Duodenal mucosa (tissue), 2 donors: ENCODE measurements at regions not wholly inside any gene's neighbourhood (a gene's known extent, or its start where the extent isn't known, plus 50 kb on each side); places are given as distances from the start of the nearest gene placed in this dataset.

Experiments used
- H3K27ac ChIP-seq: one replicate; pipeline ENCODE4 v1.7.0; 2013; ENCODE audit warnings: low read depth, low read length
- H3K27me3 ChIP-seq, 2 donors: one replicate each; pipeline ENCODE4 v1.7.0; 2013; ENCODE audit warnings: low read length in 2 of 2, control low read depth in 1 of 2; ENCODE audit not compliant: insufficient read depth in 2 of 2, control insufficient read depth in 1 of 2
- H3K36me3 ChIP-seq, 2 donors: one replicate each; pipeline ENCODE4 v1.7.0; 2013; ENCODE audit warnings: low read length in 2 of 2, control low read depth in 1 of 2; ENCODE audit not compliant: insufficient read depth in 2 of 2, control insufficient read depth in 1 of 2
- H3K4me1 ChIP-seq, 2 donors: one replicate each; pipeline ENCODE4 v1.7.0; 2013; ENCODE audit warnings: low read length in 2 of 2, control low read depth in 1 of 2; ENCODE audit not compliant: insufficient read depth in 2 of 2, control insufficient read depth in 1 of 2
- H3K4me3 ChIP-seq, 2 donors: one replicate each; pipeline ENCODE4 v1.7.0; 2013; ENCODE audit warnings: low read length in 2 of 2, low read depth in 1 of 2
- H3K9ac ChIP-seq, 2 donors: one replicate each; pipeline ENCODE4 v1.7.0; 2013; ENCODE audit warnings: low read length in 2 of 2, low read depth in 1 of 2
- H3K9me3 ChIP-seq, 2 donors: one replicate each; pipeline ENCODE4 v1.7.0; 2013; ENCODE audit warnings: low read length in 2 of 2, control low read depth in 1 of 2; ENCODE audit not compliant: control insufficient read depth in 1 of 2

DNA sequence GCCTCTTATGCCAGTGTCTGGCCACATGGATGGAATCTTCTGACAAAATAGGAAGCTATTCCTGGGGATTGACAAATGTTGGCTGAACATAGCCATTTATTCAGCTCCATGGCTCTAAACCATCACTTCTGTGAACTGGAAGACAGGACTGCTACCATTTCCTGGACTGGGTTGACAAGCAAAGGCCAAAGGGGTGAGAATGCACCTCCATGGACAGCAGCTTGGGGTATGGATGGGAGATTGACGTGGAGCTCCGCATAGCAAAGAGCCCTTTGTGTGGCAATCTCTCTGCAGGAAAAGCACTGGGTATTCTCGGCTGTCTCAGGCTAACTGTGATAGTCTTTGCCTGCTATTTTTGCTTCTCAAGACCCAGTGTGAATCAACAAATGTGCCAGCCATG is 223.0 kb upstream of the EGLN3 start:
- H3K36me3 ChIP-seq = no peaks in the 10 kb centered on the region
- H3K27me3 ChIP-seq = no peaks in the 10 kb centered on the region
- peaks cover 4 to 17% of the 10 kb centered on the region in 2 donors for H3K4me1 ChIP-seq
- no peaks in the 10 kb centered on the region for H3K9me3 ChIP-seq
- H3K9ac ChIP-seq = no peak overlapping the region
- H3K27ac ChIP-seq = no peak overlapping the region
- H3K4me3 ChIP-seq = no peak overlapping the region

DNA sequence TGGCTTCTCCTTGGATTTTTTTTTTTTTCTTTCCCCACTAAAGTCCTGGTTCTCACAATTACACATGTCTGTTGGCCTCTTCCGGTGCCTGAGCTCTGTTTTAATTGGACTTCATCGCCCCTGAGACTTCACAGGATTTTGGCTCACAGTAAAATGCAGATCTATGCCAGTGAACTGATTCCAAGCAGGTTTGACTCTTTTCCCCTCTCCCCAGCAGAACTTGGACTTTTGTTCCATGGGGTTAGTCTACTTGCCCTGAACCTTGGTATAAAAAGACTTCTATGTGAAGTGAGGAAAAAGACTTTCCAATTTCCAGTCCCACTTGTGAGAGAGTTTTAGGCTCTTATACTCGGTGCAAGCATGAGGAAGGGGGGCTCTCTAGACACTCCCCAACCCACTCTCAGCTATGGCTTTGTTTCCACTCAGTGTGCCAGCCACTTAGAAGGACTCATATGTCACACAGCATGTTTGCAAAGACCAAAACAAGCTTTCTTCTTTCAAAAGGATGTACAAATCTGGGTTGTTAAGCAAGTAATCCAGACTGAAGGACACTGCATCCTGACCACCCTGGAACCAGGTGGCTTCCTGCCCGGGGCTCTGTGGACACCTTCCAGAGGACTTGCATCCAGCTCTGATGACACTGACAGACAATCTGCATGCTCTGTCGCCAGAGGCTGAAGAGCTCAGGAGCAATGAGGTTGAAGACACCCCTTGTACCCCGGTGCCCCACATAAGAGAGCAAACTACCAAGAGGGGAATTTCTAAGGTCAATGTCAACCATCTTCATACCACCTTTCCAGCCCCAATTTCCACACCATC is 221.9 kb upstream of the EGLN3 start:
- Histone ChIP-seq H3K27ac (no peak overlapping the region), H3K36me3 (no peaks in the 10 kb centered on the region), H3K9me3 (no peaks in the 10 kb centered on the region), H3K27me3 (no peaks in the 10 kb centered on the region), H3K4me1 (peaks cover 4 to 17% of the 10 kb centered on the region in 2 donors), H3K4me3 (no peak overlapping the region), H3K9ac (no peak overlapping the region)

DNA sequence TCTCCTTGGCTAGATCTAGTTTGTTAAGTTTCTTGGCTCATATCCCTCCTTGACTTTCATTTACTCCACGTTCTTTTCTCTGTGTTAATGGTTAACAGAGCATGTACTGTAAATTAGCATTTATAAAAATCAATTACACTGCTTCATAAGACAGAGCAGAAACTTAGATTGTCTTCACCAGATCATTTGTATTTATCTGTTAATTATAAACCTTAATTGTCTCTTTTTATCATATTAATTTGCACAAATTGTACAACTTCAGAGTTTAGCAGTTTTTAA is 221.2 kb upstream of the EGLN3 start:
- peaks cover 4 to 17% of the 10 kb centered on the region in 2 donors for H3K4me1 ChIP-seq
- no peaks in the 10 kb centered on the region for H3K27me3 ChIP-seq
- no peaks in the 10 kb centered on the region for H3K36me3 ChIP-seq
- no peak overlapping the region for H3K27ac ChIP-seq
- no peaks in the 10 kb centered on the region for H3K9me3 ChIP-seq
- no peak overlapping the region for H3K4me3 ChIP-seq
- no peak overlapping the region for H3K9ac ChIP-seq

DNA sequence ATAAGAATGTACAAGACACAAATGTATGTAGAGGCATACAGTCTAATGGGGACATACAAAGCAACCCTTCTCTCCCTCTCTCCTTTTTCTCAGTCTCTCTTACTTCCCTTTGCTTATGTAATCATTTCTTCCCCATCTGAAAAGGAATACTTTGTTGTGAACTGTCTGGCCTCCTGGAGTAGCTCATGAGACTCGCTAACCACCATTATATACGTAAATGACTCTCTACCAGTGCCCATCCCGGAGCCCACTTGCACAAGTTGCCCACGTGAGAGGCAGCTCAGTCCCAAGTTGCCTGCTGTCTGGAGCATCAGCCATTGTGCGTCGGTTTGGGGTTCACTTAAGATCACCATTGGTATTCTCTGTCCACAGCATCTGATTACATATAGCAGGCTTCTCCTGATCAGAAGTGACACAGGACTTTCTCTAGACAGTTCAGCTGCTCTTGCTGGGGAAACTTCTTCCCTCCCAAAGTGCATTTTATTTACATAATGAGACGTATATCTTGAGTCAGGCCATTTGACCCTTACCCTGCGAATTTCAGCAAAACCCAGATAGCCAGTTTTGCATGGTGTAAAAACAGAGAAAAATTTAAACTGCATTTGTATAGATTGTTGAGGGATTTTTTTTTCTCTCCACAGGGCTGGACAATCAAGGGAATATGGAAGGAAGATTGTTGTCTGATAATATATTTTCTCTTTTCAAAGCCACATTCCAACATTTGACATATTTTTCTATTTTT is 220.7 kb upstream of the EGLN3 start:
- no peak overlapping the region for H3K4me3 ChIP-seq
- H3K27me3 ChIP-seq = no peaks in the 10 kb centered on the region
- no peaks in the 10 kb centered on the region for H3K9me3 ChIP-seq

DNA sequence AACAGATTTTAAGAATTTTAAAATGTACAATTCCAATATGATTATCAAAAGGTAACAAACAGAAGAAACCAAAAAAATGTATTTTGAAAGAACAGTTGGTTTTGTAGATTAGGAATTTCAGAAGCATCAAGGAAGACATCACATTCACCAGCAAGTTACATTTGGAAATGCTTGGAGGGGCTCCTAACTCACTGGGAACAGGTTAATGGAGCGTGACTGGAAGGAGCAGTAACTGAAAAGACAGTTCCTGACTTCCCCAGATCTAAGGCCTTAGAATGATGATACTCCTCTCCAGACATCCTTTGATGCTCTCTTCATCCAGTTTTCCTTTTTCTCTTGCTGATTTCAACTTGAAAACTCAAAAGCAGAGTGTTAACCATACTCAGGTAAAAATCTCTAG is 220.0 kb upstream of the EGLN3 start:
- peaks cover 4 to 17% of the 10 kb centered on the region in 2 donors for H3K4me1 ChIP-seq
- no peaks in the 10 kb centered on the region for H3K27me3 ChIP-seq
- H3K36me3 ChIP-seq = no peaks in the 10 kb centered on the region
- no peak overlapping the region for H3K27ac ChIP-seq
- H3K4me3 ChIP-seq = no peak overlapping the region
- H3K9me3 ChIP-seq = no peaks in the 10 kb centered on the region
- H3K9ac ChIP-seq = no peak overlapping the region

More for the DNA sequence above, 220.7 kb upstream of the EGLN3 start:
- peaks cover 4 to 17% of the 10 kb centered on the region in 2 donors for H3K4me1 ChIP-seq
- no peaks in the 10 kb centered on the region for H3K36me3 ChIP-seq
- H3K9ac ChIP-seq = no peak overlapping the region
- no peak overlapping the region for H3K27ac ChIP-seq

DNA sequence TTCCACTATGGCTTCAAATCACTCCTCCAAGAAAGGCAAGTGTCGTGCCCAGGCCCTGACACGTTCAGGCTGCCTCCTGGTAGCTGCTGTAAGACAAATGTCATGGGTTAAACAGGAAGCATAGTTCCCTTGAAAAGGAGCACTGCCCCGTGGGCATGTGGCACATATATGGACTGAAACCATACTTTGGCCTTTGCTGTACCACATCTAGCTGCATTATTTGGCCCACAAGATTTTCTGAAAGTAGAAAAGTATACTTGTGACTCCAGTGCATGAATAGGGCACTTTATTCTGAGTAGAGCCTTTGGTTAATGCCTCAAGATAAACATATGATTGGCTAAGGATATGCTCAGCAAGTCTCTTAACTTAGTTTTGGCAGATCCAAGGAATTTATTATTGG is 218.7 kb upstream of the EGLN3 start:
- H3K9ac ChIP-seq = no peak overlapping the region

DNA sequence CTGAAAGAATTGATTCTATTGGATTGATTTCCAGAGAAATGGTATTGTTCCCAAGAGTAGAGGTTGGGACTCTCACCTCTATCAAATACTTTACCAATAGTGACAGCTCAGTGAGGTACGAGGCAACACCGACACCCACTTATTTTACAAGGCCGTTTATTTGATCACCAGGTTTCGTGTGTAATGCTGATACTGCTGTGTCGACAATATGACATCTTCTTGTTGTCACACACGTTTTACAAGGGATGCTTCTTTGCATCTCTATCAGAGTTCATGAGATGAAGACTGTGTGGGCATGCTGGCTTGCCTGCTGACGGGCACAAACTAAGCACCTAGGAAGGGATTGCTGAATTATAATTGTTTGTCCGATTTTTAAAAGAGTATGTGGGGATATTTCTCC is 217.8 kb upstream of the EGLN3 start:
- Histone ChIP-seq H3K36me3 (no peaks in the 10 kb centered on the region), H3K9ac (no peak overlapping the region), H3K4me3 (no peak overlapping the region), H3K27ac (no peak overlapping the region), H3K9me3 (no peaks in the 10 kb centered on the region), H3K27me3 (no peaks in the 10 kb centered on the region), H3K4me1 (peaks cover 4 to 14% of the 10 kb centered on the region in 2 donors)

More for the DNA sequence above, 218.7 kb upstream of the EGLN3 start:
- Histone ChIP-seq H3K27ac (no peak overlapping the region), H3K27me3 (no peaks in the 10 kb centered on the region), H3K36me3 (no peaks in the 10 kb centered on the region), H3K9me3 (no peaks in the 10 kb centered on the region), H3K4me3 (no peak overlapping the region), H3K4me1 (peaks cover 4 to 14% of the 10 kb centered on the region in 2 donors)

DNA sequence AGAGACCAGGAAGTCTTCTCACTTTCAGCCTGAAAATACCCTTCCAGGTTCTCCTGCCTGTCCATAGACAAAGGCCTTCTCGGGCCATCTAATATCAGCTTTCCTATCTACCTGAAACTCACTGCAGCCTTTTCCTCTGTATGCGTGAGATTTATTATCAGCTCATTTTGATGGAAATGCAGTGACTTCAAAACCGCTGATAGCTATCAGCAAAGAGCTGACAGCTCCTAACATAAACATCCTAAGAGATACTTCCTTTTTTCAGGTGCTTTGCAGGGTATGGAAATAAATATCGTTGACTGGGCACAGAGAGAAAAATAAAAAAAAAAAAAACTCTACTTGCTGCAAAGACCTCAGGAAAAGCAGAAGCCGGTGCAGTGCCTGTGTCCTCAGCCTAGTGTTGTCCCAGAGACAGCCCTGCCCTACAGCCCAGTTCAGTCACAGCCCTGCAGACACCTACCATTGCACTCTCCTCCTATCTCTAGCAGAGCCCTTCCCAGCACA is 215.0 kb upstream of the EGLN3 start:
- Histone ChIP-seq H3K9me3 (no peaks in the 10 kb centered on the region), H3K27me3 (no peaks in the 10 kb centered on the region), H3K4me1 (no peaks in the 10 kb centered on the region), H3K9ac (no peak overlapping the region), H3K4me3 (no peak overlapping the region), H3K27ac (no peak overlapping the region), H3K36me3 (no peaks in the 10 kb centered on the region)

DNA sequence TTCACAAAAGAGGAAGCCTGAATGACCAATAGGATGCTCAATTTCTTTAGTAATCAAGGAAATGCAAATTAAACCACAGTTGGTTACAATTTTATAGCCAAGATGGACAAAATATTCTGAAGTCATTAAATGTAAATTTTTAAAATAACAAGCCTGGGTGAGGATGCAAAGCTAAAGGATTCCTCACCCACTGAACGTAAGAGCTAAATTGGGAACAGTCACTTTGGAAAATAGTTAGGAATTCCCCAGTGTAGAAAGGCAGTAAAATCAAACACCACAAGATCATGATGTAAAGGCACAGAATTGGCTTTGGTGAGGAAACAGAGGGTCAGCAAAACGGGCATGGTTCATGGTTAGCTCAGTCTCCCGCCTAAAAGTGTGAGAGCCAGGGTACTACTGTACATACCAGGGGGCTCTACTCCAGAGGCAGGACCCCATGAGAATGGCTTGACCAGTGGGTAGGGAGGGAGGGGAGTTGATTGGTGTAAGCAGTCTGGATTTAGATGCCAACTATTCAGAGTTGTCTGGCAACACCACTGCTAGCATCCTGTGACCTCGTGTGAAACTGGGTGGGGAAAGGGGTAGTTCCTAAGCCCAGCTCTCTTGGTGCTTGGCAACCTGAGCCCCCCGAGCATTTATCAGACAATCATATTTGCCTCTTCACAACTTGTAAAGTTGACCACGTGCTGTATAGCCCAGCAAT is 213.4 kb upstream of the EGLN3 start:
- no peaks in the 10 kb centered on the region for H3K9me3 ChIP-seq
- H3K9ac ChIP-seq = no peak overlapping the region
- H3K4me1 ChIP-seq = no peaks in the 10 kb centered on the region
- no peaks in the 10 kb centered on the region for H3K27me3 ChIP-seq
- no peak overlapping the region for H3K4me3 ChIP-seq
- H3K36me3 ChIP-seq = no peaks in the 10 kb centered on the region
- no peak overlapping the region for H3K27ac ChIP-seq
